Ascending aorta (tissue), 2 donors: ENCODE measurements at regions not wholly inside any gene's neighbourhood (a gene's known extent, or its start where the extent isn't known, plus 50 kb on each side); places are given as distances from the start of the nearest gene placed in this dataset.

Experiments
- DNase-seq, 2 donors: peaks; one replicate each; pipeline ENCODE4 v3.0.0-alpha.2; 2019; ENCODE audit warnings: low spot score in 2 of 2
- H3K27ac ChIP-seq, 2 donors: fragments of 200-600 bp; sonication (generic); one replicate each; pipeline ENCODE4 v1.5.1; 2016 to 2017; ENCODE audit warnings: mild to moderate bottlenecking in 1 of 2
- H3K27me3 ChIP-seq: fragments of 200-600 bp; sonication (generic); one replicate; pipeline ENCODE4 v1.5.1; 2017
- H3K36me3 ChIP-seq, 2 donors: fragments of 200-600 bp; sonication (generic); one replicate each; pipeline ENCODE4 v1.5.1; 2016
- H3K4me1 ChIP-seq, 2 donors: fragments of 200-600 bp; sonication (generic); one replicate each; pipeline ENCODE4 v1.5.1; 2016 to 2017; ENCODE audit warnings: mild to moderate bottlenecking in 1 of 2
- H3K4me3 ChIP-seq, 2 donors: fragments of 200-600 bp; sonication (generic); one replicate each; pipeline ENCODE4 v1.5.1; 2016 to 2017; ENCODE audit warnings: mild to moderate bottlenecking in 1 of 2
- H3K9me3 ChIP-seq, 2 donors: fragments of 200-600 bp; sonication (generic); one replicate each; pipeline ENCODE4 v1.5.1; 2016
- intact Hi-C: fragments of 100-400 bp; cut with DNase I; formaldehyde crosslinking; loops from one replicate; pipeline ENCODE4 v1.15.1; 2023
- TF ChIP-seq, protein P1 (sequence below), 3 experiments: fragments of 200-600 bp in 2 of 3; fragments of 450-650 bp in 1 of 3; sonication (generic) in 2 of 3; IDR thresholded peaks; one replicate each; pipeline ENCODE4 v1.5.1; 2016 to 2019; ENCODE audit warnings: antibody characterized with exemption in 3 of 3, mild to moderate bottlenecking in 1 of 3, moderate library complexity in 1 of 3

DNA sequence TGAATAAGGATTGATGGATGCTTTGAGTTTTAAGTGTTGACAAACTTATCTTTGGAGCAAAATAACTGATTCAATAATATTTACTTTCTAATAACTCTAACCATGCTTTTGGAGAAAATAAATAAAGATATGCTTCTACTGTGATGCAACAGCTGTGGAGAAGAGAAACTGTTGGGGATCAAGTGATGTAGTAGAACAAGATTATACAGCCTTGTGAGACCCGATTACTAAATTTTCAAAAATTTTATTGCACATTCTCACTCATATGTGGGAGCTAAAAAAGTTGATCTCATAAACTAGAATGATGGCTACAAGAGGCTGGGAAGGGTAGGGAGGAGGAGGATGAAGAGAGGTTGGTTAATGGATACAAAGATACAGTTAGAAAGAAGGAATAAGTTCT, 85.5 kb upstream of the OXGR1 start:
- no peaks in the 10 kb centered on the region for H3K4me1 ChIP-seq
- DNase-seq = no peak
- H3K36me3 ChIP-seq = no peaks in the 10 kb centered on the region
- TF ChIP-seq, protein P1, sequence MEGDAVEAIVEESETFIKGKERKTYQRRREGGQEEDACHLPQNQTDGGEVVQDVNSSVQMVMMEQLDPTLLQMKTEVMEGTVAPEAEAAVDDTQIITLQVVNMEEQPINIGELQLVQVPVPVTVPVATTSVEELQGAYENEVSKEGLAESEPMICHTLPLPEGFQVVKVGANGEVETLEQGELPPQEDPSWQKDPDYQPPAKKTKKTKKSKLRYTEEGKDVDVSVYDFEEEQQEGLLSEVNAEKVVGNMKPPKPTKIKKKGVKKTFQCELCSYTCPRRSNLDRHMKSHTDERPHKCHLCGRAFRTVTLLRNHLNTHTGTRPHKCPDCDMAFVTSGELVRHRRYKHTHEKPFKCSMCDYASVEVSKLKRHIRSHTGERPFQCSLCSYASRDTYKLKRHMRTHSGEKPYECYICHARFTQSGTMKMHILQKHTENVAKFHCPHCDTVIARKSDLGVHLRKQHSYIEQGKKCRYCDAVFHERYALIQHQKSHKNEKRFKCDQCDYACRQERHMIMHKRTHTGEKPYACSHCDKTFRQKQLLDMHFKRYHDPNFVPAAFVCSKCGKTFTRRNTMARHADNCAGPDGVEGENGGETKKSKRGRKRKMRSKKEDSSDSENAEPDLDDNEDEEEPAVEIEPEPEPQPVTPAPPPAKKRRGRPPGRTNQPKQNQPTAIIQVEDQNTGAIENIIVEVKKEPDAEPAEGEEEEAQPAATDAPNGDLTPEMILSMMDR (IDR thresholded peaks at IDR 0.05) = no peak
- no peak overlapping the region for H3K4me3 ChIP-seq
- peaks cover 0 to 3% of the 10 kb centered on the region in 2 donors for H3K9me3 ChIP-seq
- intact Hi-C loops = no loop called here
- no peak overlapping the region for H3K27ac ChIP-seq
- H3K27me3 ChIP-seq = no peaks in the 10 kb centered on the region

DNA sequence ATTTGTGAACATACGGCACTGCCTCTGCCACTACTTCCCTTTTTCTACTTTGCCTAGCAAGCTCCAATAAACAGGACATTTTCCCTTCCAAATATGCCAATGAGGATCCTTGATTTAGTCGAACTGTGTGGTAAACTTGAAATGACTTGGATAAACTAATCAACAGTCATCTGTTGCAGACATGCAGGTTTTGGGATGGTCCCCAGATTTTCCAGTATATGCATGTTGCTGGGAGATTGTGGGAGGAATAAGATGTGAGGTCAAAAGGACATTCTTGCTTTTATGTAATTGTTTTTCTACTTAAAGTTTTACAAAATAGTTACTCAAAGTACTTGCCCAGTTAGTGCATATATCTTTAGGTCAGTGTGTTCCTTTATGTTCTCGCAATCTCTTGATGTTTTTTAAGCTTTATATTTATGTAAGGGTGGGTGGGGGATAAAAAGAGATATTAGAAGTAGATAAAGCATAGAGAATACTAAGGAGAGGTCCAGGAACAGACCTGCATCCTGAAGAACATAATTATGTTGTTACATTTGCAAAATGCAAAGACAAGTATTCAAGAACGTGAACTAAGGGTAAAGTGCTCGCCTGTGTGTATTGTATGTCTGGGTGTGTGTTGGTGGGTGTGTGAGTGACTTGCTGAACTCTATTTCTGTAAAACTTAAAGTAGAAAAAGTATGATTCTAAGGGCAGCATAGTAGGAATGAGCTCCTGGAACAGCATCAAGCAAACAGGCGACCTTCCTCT, 88.4 kb upstream of the OXGR1 start:
- Histone ChIP-seq H3K4me3 (no peak overlapping the region), H3K27me3 (no peaks in the 10 kb centered on the region), H3K4me1 (no peaks in the 10 kb centered on the region), H3K36me3 (no peaks in the 10 kb centered on the region), H3K27ac (no peak overlapping the region), H3K9me3 (no peaks in the 10 kb centered on the region)
- no peak for DNase-seq
- intact Hi-C loops = no loop called here
- TF ChIP-seq, protein P1 (IDR thresholded peaks at IDR 0.05) = no peak

DNA sequence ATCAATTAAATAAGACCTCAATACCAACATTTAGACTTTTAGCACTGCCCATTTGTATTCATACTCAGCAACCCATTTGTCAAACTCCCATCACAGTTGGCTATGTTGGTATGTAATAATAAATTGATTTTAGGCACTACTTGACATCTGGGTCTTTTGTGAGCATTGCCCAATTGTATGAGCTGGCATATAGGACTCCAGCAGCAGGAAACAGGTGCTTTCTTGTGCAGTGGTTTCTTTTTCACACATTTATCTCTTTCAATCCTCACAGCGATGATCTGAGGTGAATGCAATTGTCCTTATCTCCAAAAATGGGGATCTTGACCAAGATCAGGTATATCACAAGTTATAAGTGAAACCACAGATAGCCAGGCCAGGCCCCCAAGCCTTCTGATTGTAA, 96.9 kb upstream of the OXGR1 start:
- intact Hi-C loops = no loop called here
- peaks cover 0 to 4% of the 10 kb centered on the region in 2 donors for H3K4me1 ChIP-seq
- no peak for DNase-seq
- TF ChIP-seq, protein P1 (IDR thresholded peaks at IDR 0.05) = no peak
- H3K36me3 ChIP-seq = no peaks in the 10 kb centered on the region
- no peak overlapping the region for H3K27ac ChIP-seq
- H3K27me3 ChIP-seq = no peaks in the 10 kb centered on the region
- no peaks in the 10 kb centered on the region for H3K9me3 ChIP-seq
- H3K4me3 ChIP-seq = no peak overlapping the region

DNA sequence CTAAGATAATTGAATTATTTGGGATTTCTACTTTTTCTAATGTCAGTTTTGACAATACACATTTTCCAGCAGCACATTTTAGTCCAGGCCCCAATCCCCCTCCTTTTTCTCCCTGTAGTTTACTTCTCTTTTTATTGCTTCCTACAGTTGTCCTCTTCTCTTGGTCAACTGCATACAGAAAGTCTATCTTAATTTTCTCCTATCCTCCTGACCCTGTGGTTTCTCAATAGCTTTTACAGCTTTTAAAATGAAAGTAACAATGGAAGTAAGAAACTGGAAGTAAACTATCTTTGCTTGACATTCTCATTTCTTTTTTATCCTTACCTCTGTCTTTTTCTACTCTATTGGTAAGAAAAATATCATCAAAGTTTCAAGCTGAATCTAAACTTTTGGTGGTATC, 106.5 kb upstream of the OXGR1 start:
- no peaks in the 10 kb centered on the region for H3K27me3 ChIP-seq
- H3K9me3 ChIP-seq = peaks cover 0 to 7% of the 10 kb centered on the region in 2 donors
- no peak overlapping the region for H3K27ac ChIP-seq
- no peak overlapping the region for H3K4me3 ChIP-seq
- intact Hi-C loops = no loop called here
- TF ChIP-seq, protein P1 (IDR thresholded peaks at IDR 0.05) = no peak
- H3K4me1 ChIP-seq = no peaks in the 10 kb centered on the region
- H3K36me3 ChIP-seq = no peaks in the 10 kb centered on the region
- DNase-seq = no peak

DNA sequence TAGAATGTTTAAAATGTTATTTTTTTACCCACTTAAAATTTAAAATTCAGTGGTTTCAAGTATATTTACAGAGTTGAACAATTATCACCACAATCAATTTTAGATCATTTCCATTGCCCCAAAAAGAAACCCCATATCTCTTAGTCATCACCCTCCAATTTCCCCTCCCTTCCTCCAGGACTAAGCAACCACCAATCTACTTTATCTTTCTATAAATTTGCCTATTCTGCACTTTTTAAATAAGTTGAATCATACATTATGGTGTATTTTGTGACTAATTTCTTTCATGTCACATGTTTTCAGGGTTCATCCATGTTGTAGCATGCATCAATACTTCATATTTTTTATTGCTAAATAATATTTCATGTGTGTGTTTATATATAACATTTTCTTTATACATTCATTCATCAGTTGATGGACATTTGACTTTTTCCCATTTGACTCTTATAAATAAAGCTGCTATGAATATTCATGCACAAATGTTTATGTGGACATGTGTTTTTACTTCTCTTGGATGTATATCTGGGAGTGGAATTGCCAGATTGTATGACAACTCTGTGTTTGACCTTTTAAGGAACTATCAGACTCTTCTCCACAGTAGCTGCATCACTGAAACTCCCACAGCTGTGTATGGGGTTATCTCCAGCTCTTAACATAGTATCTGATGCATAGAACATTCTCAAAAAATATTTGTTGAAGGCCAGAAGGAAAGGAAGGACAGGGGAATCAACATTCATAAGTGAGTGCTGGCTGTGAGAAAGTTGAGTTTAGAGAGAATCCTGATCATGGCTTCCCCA, 107.8 kb upstream of the OXGR1 start:
- no peak overlapping the region for H3K4me3 ChIP-seq

More for the DNA sequence above, 107.8 kb upstream of the OXGR1 start:
- H3K27me3 ChIP-seq = no peaks in the 10 kb centered on the region
- no peaks in the 10 kb centered on the region for H3K36me3 ChIP-seq
- H3K9me3 ChIP-seq = peaks cover 0 to 7% of the 10 kb centered on the region in 2 donors
- DNase-seq = no peak
- TF ChIP-seq, protein P1 (IDR thresholded peaks at IDR 0.05) = no peak
- intact Hi-C loops = no loop called here
- peaks cover 5 to 11% of the 10 kb centered on the region in 2 donors for H3K4me1 ChIP-seq
- H3K27ac ChIP-seq = no peak overlapping the region
